ENCODE measurements at regions not wholly inside any gene's neighbourhood (a gene's known extent, or its start where the extent isn't known, plus 50 kb on each side); places are given as distances from the start of the nearest gene placed in this dataset.

DNA sequence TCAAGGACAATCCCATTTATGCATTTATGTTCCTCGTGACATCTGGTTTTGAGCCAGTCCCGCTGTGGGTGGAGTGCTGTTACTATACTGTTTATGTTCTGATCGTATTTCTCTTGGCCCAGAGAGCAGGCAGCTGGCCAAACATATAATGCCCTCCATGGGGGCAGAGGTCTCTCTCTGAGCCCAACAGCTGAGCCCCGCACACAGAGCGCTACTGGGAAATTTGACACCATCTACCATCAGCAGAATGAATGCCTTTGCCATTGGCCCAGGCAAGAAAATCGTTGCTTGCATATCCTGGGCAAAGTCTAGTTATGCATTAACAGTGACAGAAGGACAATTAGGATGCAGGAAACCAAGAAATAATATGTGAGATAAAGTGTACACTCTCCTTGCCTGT, 126.8 kb upstream of the CACNA1A start:
- TF ChIP-seq FOXM1 (IDR thresholded peaks at IDR 0.05; ENCODE audit: borderline replicate concordance) (no peak), ELF4 (IDR thresholded peaks at IDR 0.05) (no peak), SP1 (IDR thresholded peaks at IDR 0.05) (no peak), BHLHE40 (IDR thresholded peaks at IDR 0.05; ENCODE audit: borderline replicate concordance) (no peak), ZNF384 (IDR thresholded peaks at IDR 0.05) (no peak), ARNT (IDR thresholded peaks at IDR 0.05) (no peak), TARDBP (IDR thresholded peaks at IDR 0.05) (no peak), LEF1 (IDR thresholded peaks at IDR 0.05; ENCODE audit: borderline replicate concordance) (no peak)

Measured in HEK293T (cell line).